Kidney epithelial cell (primary cell): ENCODE measurements at regions not wholly inside any gene's neighbourhood (a gene's known extent, or its start where the extent isn't known, plus 50 kb on each side); places are given as distances from the start of the nearest gene placed in this dataset.

Experiments
- DNase-seq: peaks from one replicate; pipeline ENCODE4 v3.0.0-alpha.2; 2010; ENCODE audit warnings: low read depth
- H3K27me3 ChIP-seq: 2 replicates; pipeline ENCODE4 v1.6.0; 2011; ENCODE audit warnings: low read length; ENCODE audit not compliant: control insufficient read depth, insufficient read depth
- H3K36me3 ChIP-seq: 2 replicates; pipeline ENCODE4 v1.5.1; 2011; ENCODE audit warnings: low read length; ENCODE audit not compliant: control insufficient read depth, insufficient read depth
- H3K4me3 ChIP-seq: 2 replicates; pipeline ENCODE4 v1.5.1; 2011; ENCODE audit warnings: low read depth, mild to moderate bottlenecking, control low read depth, low read length
- TF ChIP-seq, protein P1 (sequence below): IDR thresholded peaks from 2 replicates; pipeline ENCODE4 v1.5.1; 2011; ENCODE audit warnings: mild to moderate bottlenecking, moderate library complexity, low read length, control low read depth, inconsistent platforms; ENCODE audit not compliant: insufficient read depth, poor library complexity, severe bottlenecking

DNA sequence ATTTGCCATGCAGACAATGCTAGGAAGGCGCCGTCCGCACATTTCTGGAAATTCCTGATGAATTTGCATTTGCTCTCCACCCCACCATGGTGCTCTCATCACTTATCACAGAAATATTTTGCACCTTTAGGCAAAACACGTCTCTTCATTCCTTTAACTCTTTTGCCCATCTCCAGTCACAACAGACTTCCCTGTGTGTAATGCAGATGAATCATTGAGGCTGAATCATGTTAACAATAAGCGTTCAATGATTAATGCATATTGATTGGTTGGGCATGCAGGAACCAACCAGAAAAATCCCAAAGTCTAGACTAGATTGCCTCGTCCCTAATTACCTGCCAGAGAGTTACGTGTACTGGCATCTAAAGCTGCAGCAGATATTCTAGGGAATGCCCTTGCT is 80.0 kb upstream of the ATXN1 start:
- Histone ChIP-seq H3K36me3 (no peaks in the 10 kb centered on the region), H3K4me3 (no peak overlapping the region), H3K27me3 (no peaks in the 10 kb centered on the region)
- TF ChIP-seq, protein P1, sequence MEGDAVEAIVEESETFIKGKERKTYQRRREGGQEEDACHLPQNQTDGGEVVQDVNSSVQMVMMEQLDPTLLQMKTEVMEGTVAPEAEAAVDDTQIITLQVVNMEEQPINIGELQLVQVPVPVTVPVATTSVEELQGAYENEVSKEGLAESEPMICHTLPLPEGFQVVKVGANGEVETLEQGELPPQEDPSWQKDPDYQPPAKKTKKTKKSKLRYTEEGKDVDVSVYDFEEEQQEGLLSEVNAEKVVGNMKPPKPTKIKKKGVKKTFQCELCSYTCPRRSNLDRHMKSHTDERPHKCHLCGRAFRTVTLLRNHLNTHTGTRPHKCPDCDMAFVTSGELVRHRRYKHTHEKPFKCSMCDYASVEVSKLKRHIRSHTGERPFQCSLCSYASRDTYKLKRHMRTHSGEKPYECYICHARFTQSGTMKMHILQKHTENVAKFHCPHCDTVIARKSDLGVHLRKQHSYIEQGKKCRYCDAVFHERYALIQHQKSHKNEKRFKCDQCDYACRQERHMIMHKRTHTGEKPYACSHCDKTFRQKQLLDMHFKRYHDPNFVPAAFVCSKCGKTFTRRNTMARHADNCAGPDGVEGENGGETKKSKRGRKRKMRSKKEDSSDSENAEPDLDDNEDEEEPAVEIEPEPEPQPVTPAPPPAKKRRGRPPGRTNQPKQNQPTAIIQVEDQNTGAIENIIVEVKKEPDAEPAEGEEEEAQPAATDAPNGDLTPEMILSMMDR: no peak
- DNase-seq: no peak

DNA sequence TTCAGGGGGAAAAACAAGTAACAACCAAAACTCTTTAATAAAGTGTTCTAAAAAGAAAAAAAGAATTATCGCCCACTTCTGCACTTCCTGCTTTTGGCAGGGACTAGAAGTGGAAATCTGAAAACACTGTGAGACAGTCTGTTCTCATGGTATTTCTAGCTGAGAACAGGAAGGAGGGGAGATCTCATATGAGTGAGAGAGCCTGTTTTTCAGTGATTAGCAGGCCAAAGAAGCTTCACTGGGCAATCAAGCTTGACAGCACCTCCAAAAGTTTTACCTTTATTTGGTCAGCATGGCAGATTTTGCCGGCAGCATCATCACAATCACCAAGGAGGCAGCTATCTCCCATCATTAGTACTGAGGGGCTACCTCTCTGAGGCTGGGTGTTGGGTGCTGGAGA is 79.5 kb upstream of the ATXN1 start:
- Histone ChIP-seq H3K36me3 (no peaks in the 10 kb centered on the region), H3K4me3 (no peak overlapping the region), H3K27me3 (no peaks in the 10 kb centered on the region)
- TF ChIP-seq, protein P1: no peak
- no peak for DNase-seq

DNA sequence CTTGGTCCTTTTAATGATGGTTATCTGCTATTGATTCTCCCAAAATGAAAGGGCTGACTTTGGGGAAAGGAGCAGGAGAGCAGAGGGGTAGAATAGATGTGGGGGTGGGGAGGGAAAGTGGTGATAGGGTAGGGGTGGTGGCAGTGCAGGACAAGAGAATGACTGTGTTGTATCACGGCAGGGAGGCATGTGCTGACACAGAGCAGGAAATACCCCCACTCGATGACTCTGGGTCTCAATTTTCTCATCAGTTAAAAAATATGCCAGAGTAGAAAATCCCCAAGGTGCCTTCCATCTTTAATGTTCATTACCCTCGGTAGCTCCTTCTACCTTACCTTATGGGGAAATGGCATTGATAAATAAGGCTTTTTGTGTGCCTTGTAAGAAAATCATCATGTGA is 79.0 kb upstream of the ATXN1 start:
- Histone ChIP-seq H3K4me3 (no peak overlapping the region), H3K27me3 (no peaks in the 10 kb centered on the region), H3K36me3 (no peaks in the 10 kb centered on the region)
- TF ChIP-seq, protein P1: no peak
- DNase-seq: no peak

DNA sequence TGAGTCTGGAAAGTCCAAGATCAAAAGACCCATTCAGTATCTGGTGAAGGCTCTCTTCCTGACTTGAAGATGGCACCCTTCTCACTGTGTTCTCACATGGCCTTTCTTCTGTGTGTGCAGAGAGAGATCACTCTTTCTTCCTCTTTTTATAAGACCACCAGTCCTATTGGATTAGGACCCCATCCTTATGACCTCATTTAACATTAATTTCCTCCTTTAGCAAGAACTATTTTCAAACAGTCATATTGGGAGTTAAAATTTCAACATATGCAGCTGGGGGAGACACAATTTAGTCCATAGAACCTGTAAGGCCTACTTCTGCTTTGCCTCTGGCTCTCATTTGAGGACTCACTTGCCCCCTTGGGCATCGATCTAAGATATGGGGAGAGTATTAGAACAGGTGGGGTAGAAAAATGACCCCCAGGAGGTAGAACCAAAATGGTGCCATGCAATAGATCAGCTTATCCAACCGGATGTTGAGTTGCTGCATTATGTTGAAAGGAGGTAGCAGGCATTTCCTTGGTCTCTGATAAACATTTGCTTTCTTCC is 78.4 kb upstream of the ATXN1 start:
- Histone ChIP-seq H3K36me3 (no peaks in the 10 kb centered on the region), H3K4me3 (no peak overlapping the region), H3K27me3 (no peaks in the 10 kb centered on the region)
- TF ChIP-seq, protein P1: no peak
- DNase-seq: no peak

DNA sequence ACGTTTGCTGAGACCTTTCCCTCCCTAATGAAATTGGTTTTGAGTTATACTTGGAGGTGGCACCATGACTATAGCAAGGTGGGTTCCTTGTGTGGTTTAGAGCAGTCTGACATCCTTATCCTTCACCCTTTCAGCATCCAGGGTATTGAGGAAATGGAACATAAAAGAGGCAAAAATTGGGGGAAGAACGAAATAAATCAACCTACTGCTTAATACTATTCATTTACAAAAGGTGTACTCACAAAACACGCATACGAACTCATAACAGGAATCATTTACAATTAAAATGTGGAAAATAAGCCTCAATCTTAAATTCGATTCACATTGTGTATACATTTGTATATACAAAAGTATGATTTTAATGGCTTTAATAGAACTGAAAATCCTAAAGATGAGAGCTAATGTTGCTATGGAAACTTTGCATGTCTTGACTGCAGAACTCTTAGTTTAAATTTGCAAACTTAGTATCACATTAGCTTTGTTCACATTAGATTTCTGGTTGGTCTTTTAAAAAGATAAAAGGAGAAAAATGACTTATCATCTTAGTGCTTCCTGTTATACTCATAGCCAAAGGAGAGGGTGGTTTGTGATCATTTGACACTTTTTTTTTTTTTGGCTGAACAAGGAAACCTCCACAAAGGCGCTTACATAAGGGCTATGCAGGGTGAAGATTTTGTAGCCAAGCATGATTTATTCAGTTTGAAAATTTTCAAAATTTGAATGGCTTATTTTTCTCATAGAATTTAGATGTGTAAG is 76.1 kb upstream of the ATXN1 start:
- Histone ChIP-seq H3K27me3 (no peaks in the 10 kb centered on the region), H3K36me3 (no peaks in the 10 kb centered on the region), H3K4me3 (no peak overlapping the region)
- TF ChIP-seq, protein P1: no peak
- no peak for DNase-seq
